DMS53 (cell line): ENCODE measurements at regions not wholly inside any gene's neighbourhood (a gene's known extent, or its start where the extent isn't known, plus 50 kb on each side); places are given as distances from the start of the nearest gene placed in this dataset.

Experiments used
- DNase-seq: peaks from one replicate; lab custom pipeline; 2025; lab: John Stamatoyannopoulos, UW

DNA sequence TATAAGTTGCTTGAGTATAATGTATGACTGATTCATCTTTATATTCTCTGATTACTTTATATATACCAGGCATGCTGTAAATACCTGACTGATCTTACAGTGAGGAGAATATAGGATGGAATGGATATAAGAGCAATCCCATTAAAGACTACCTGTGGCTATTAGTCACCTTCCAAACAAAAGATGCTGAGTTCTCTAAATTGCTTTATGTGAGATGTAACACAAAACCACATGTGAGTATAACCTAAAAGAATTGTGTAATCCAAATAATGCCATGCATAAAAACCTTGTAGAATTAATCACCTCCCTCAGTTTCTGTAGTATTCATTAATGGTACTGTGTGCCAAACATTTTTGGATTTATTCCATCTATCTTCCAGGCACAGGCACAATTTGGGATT, 134.6 kb upstream of the LRRC7 start:
- DNase-seq = no peak

- DNase-seq = no peak
Measured at GRCh38 chr1:69436151-69436550, 131.6 kb upstream of the LRRC7 start.

GRCh38 chr1:69438056-69438795, 129.5 kb upstream of the LRRC7 start:
- no peak for DNase-seq

GRCh38 chr1:69441496-69441895, 126.2 kb upstream of the LRRC7 start:
- no peak for DNase-seq

GRCh38 chr1:69451196-69451595, 116.5 kb upstream of the LRRC7 start:
- DNase-seq = no peak

GRCh38 chr1:69455718-69456117, 112.0 kb upstream of the LRRC7 start:
- no peak for DNase-seq

DNA sequence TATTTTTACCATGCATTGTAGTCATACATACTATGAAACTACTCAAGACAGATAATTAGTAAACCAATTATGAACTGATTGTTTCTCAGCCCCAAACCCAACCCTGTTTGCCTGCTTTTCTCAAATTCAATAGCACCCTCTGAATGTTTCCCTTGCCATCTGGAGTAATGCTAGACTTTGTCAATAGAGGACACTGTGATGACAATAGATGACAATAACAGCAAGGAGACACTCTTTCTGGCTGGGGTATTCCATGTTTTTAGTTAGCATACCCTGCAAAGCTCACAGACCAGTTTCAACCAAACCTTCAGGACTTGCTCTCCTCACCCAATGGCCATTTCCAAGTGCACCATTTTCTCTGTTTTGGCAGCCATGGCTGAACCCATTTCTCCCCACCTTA, 108.5 kb upstream of the LRRC7 start:
- peak; percentile 48 for DNase-seq

DNA sequence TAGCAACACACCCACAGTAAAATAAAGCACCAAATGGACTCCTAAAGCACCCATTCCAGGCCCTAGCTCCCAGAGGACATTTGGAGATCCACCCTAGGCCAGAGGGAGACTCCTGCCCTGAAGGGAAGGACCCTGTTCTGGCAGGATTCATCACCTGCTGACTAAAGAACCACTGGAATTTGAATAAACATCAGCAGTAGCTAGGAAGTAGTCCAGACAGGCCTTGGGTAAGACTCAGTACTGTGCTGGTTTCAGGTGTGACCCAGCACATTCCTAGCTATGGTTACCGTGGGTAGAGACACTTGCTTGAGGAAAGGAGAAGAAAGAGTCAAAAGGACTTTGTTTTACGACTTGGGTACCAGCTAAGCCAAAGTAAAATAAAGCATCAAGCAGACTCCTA, 92.7 kb upstream of the LRRC7 start:
- no peak for DNase-seq

- DNase-seq = no peak
Measured at GRCh38 chr1:69479734-69480133, 88.0 kb upstream of the LRRC7 start.

GRCh38 chr1:69483246-69483645, 84.5 kb upstream of the LRRC7 start:
- no peak for DNase-seq

DNA sequence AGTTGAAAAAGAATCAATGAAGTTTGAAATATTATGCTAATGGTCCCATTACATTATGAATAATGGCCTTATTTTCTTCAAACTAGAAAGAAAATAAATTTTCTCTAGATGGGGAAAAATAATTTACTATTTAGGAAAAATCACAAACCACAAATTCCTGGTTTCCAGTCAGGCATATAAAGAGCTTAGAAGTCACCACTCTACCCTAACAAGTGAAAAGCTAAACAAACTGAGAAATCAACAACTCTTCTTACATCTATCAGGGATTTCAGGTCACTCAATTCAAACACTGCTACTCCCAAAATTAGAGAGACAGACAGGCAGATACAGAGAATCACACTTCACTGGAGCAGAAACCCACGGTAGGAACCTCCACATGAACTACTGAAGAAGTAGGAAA, 82.1 kb upstream of the LRRC7 start:
- peak; percentile 14 for DNase-seq

GRCh38 chr1:69491416-69491815, 76.3 kb upstream of the LRRC7 start:
- DNase-seq = no peak

- no peak for DNase-seq
Measured at GRCh38 chr1:69492286-69492685, 75.4 kb upstream of the LRRC7 start.

- DNase-seq = peak; percentile 17
Measured at GRCh38 chr1:69494221-69494620, 73.5 kb upstream of the LRRC7 start.

- DNase-seq = no peak
Measured at GRCh38 chr1:69497441-69498221, 70.1 kb upstream of the LRRC7 start.

GRCh38 chr1:69498711-69499110, 69.0 kb upstream of the LRRC7 start:
- DNase-seq = no peak

GRCh38 chr1:69499203-69499803, 68.4 kb upstream of the LRRC7 start:
- no peak for DNase-seq

DNA sequence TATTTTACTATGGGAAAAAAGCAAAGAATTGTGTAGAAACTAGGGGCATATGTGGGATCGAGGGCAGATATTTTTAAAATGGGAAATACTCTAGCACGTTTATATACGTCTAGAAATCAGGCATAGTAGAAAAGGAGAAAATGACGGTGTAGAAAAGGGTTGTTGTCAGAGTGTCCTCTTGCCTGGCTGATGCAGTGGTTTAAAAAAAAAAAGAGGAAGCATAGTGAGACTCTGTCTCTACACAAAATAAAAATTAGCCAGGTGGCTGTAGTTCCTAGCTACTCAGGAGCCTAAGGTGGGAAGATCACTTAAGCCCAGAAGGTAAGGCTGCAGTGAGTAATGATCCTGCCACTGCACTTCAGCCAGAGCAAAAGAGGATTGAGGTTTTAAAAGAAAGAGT, 64.7 kb upstream of the LRRC7 start:
- no peak for DNase-seq

DNA sequence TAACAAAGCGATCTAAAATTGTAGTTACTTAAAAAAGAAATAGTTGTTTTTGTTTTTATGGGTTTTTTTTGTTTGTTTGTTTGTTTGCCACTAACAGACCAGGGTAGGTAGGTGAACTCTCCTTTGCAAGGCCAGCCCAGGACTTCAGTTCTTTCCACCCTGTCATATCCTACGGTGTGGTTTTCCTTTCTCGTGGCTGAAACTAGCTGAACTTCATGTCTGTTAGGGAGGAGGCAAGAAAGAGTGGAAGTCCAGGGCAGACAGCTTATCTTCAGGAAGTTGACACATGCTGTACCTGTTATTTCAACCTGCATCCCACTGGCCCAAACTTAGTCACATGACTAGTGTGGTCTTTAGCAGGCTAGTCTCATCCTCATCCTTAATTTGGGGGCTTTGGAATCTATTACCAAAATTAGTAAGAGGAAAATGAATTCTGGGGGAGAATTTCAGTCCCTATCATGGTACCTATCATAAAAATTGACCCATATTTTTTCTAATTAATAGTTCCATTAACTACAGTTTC, 62.9 kb upstream of the LRRC7 start:
- DNase-seq = no peak

DNA sequence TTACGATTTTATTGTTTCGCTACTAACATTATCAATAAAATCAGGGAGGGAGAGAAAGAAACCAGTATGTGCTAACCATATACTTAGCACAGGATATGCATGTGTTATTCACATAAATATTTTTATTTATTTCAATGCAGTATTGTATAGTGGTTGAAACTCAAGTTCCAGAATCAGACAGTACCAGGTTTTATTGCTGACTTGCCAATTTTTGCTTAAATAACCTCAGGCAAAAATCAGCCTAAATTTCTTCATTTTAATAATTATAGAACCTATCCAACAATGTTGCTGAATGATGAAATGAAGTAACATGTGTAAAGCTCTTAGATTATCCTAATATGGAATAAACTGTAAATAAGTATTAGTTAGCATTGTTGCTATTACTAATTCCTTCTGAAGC, 61.4 kb upstream of the LRRC7 start:
- no peak for DNase-seq

DNA sequence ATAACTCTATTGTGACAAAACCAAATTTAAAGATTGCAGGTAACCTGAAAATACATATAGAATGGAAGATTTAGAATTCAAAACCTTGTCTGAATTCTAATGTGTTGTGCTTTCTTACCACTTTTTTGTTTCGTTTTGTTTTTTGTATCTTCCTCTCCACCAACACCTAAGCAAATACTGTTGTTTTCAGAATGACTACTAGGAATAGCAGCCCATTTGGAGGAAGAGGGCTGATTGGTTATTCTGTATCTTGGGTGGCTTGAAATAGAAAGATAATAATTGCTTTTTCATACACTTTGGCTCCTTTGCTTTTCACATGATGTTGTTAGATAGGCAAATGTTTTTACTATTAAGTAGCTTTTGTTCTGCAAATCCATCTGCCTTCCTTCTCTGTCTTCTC, 61.0 kb upstream of the LRRC7 start:
- DNase-seq = no peak

DNA sequence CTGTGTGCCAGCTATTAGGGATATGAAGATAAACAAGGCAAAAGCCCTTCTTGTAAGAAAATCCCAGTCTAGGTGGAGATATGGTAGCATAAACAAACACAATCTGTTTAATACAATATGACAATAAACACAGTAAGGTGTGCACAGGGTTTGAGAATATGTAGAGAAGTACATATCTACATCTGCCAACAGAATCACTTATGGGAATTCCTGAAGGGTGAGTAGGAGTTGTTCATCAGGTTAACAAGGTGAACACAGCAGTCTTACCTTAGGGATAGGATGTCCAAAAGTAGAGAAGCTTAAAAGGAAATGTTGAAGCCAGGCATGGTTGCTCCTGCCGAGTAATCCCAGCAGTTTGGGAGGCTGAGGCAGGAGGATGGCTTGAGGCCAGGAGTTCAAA, 57.7 kb upstream of the LRRC7 start:
- no peak for DNase-seq
